ENCODE measurements at regions not wholly inside any gene's neighbourhood (a gene's known extent, or its start where the extent isn't known, plus 50 kb on each side); places are given as distances from the start of the nearest gene placed in this dataset.

DNA sequence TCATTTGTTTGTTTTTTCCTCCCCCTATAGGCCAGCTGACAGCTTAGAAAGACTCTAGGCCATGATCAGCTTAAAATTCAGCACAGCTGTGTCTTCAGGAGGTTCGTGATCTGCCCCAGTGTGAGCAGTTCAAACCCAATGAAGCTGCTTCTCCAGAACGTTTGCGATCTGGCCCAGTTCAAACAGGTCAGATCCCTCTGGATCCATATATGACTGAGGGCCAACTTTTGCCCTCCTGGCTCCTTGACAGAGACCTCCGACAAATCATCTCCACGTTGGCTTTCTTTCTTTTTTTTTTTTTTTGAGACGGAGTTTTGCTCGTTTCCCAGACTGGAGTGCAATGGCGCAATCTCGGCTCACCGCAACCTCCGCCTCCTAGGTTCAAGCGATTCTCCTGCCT is 50.2 kb upstream of the ATF7IP2 start:
- TF ChIP-seq CTCF (IDR thresholded peaks at IDR 0.05; ENCODE audit: low read length) = no peak
- TF ChIP-seq EZH2phosphoT487 (IDR thresholded peaks at IDR 0.05; ENCODE audit: low read length) = no peak
- TF ChIP-seq EZH2 (optimal IDR thresholded peaks at IDR 0.05; ENCODE audit: low read depth, low read length) = no peak

All from MM.1S (cell line).